H9 (cell line): ENCODE measurements at regions not wholly inside any gene's neighbourhood (a gene's known extent, or its start where the extent isn't known, plus 50 kb on each side); places are given as distances from the start of the nearest gene placed in this dataset.

ENCODE experiments used
- DNase-seq: peaks from one replicate; pipeline ENCODE4 v3.0.0-alpha.2; 2017
- H2AFZ ChIP-seq: one replicate; pipeline ENCODE4 v1.6.1; 2013; ENCODE audit warnings: mild to moderate bottlenecking, low read length, control low read depth, moderate library complexity
- H2AK5ac ChIP-seq: 2 replicates; pipeline ENCODE4 v1.6.1; 2013; ENCODE audit warnings: low read length, control low read depth, mixed read lengths; ENCODE audit not compliant: insufficient read length
- H2BK120ac ChIP-seq: one replicate; pipeline ENCODE4 v1.6.1; 2013; ENCODE audit warnings: low read depth, mild to moderate bottlenecking, low read length, control low read depth, inconsistent platforms; ENCODE audit not compliant: poor library complexity, severe bottlenecking
- H2BK12ac ChIP-seq: 2 replicates; pipeline ENCODE4 v1.6.1; 2013; ENCODE audit warnings: low read length, control low read depth, mixed read lengths, low read depth; ENCODE audit not compliant: insufficient read length
- H2BK15ac ChIP-seq: 2 replicates; pipeline ENCODE4 v1.6.1; 2013; ENCODE audit warnings: low read depth, low read length, control low read depth
- H2BK20ac ChIP-seq: one replicate; pipeline ENCODE4 v1.6.1; 2013; ENCODE audit warnings: low read depth, mild to moderate bottlenecking, low read length, control low read depth, inconsistent platforms; ENCODE audit not compliant: poor library complexity, severe bottlenecking
- H2BK5ac ChIP-seq: 2 replicates; pipeline ENCODE4 v1.6.1; 2013; ENCODE audit warnings: low read length, control low read depth, mixed read lengths; ENCODE audit not compliant: insufficient read length
- H3K14ac ChIP-seq: 2 replicates; pipeline ENCODE4 v1.6.1; 2013; ENCODE audit warnings: low read length, control low read depth; ENCODE audit not compliant: insufficient read depth
- H3K18ac ChIP-seq: 2 replicates; pipeline ENCODE4 v1.6.1; 2013; ENCODE audit warnings: low read depth, mild to moderate bottlenecking, mixed read lengths, low read length, control low read depth; ENCODE audit not compliant: insufficient read length
- H3K23ac ChIP-seq: 2 replicates; pipeline ENCODE4 v1.6.1; 2013; ENCODE audit warnings: low read length, control low read depth, mixed read lengths, low read depth; ENCODE audit not compliant: insufficient read length
- H3K23me2 ChIP-seq: 2 replicates; pipeline ENCODE4 v1.6.1; 2013; ENCODE audit warnings: low read depth, mild to moderate bottlenecking, mixed read lengths, low read length, control low read depth; ENCODE audit not compliant: insufficient read length, poor library complexity, severe bottlenecking
- H3K27ac ChIP-seq: 2 replicates; pipeline ENCODE4 v1.5.1; 2013; ENCODE audit warnings: low read length, control low read depth, mixed read lengths, low read depth; ENCODE audit not compliant: insufficient read length
- H3K27me3 ChIP-seq: 2 replicates; pipeline ENCODE4 v1.6.1; 2013; ENCODE audit warnings: low read length, control low read depth, inconsistent platforms; ENCODE audit not compliant: insufficient read depth
- H3K4ac ChIP-seq: 2 replicates; pipeline ENCODE4 v1.6.1; 2013; ENCODE audit warnings: low read depth, mild to moderate bottlenecking, control low read depth, inconsistent platforms, low read length, moderate library complexity
- H3K4me1 ChIP-seq: 2 replicates; pipeline ENCODE4 v1.6.1; 2013; ENCODE audit warnings: low read length, control low read depth, inconsistent platforms; ENCODE audit not compliant: insufficient read depth
- H3K4me2 ChIP-seq: 2 replicates; pipeline ENCODE4 v1.6.1; 2013; ENCODE audit warnings: low read length, control low read depth, mixed read lengths; ENCODE audit not compliant: insufficient read length, insufficient read depth
- H3K56ac ChIP-seq: 2 replicates; pipeline ENCODE4 v1.6.1; 2013; ENCODE audit warnings: low read depth, mild to moderate bottlenecking, mixed read lengths, low read length, control low read depth; ENCODE audit not compliant: insufficient read length
- H3K79me1 ChIP-seq: 2 replicates; pipeline ENCODE4 v1.6.1; 2013; ENCODE audit warnings: low read depth, mild to moderate bottlenecking, moderate library complexity, low read length, control low read depth, inconsistent platforms; ENCODE audit not compliant: insufficient read depth, poor library complexity, severe bottlenecking
- H3K79me2 ChIP-seq: 2 replicates; pipeline ENCODE4 v1.6.1; 2013; ENCODE audit warnings: low read length, control low read depth, inconsistent platforms; ENCODE audit not compliant: insufficient read depth
- H3K9ac ChIP-seq: 2 replicates; pipeline ENCODE4 v1.6.1; 2013; ENCODE audit warnings: low read length, control low read depth, mixed read lengths; ENCODE audit not compliant: insufficient read length; ENCODE audit errors: extremely low read depth
- H3K9me3 ChIP-seq: one replicate; pipeline ENCODE4 v1.6.1; 2013; ENCODE audit warnings: low read depth, low read length, inconsistent platforms; ENCODE audit not compliant: control insufficient read depth
- H3T11ph ChIP-seq: one replicate; pipeline ENCODE4 v1.6.1; 2013; ENCODE audit warnings: mild to moderate bottlenecking, low read length, control low read depth, inconsistent platforms
- H4K20me1 ChIP-seq: one replicate; pipeline ENCODE4 v1.6.1; 2013; ENCODE audit not compliant: control insufficient read depth, insufficient read length, insufficient read depth
- H4K5ac ChIP-seq: 2 replicates; pipeline ENCODE4 v1.6.1; 2013; ENCODE audit warnings: low read depth, mild to moderate bottlenecking, mixed read lengths, low read length, control low read depth; ENCODE audit not compliant: insufficient read length
- H4K8ac ChIP-seq: replicated peaks from 2 replicates; pipeline ENCODE4 v1.6.1; 2013; ENCODE audit warnings: low read length, control low read depth, mixed read lengths, low read depth; ENCODE audit not compliant: insufficient read length
- H4K91ac ChIP-seq: 2 replicates; pipeline ENCODE4 v1.6.1; 2013; ENCODE audit warnings: low read depth, mild to moderate bottlenecking, moderate library complexity, mixed read lengths, low read length, control low read depth; ENCODE audit not compliant: insufficient read length
- H3K27ac Mint-ChIP-seq, 3 experiments: 2 replicates in 2 of 3; 3 replicates in 1 of 3; pipeline ENCODE4 v1.8.0; 2020 to 2021; ENCODE audit warnings: mixed read lengths in 3 of 3, mild to moderate bottlenecking in 1 of 3, moderate library complexity in 1 of 3
- H3K27me3 Mint-ChIP-seq: 2 replicates; pipeline ENCODE4 v1.8.0; 2021; ENCODE audit warnings: low read depth, mild to moderate bottlenecking, moderate library complexity, mixed read lengths
- H3K36me3 Mint-ChIP-seq, 3 experiments: 2 replicates in 2 of 3; 3 replicates in 1 of 3; pipeline ENCODE4 v1.8.0; 2020 to 2021; ENCODE audit warnings: low read depth in 3 of 3, mixed read lengths in 3 of 3; ENCODE audit not compliant: insufficient read depth in 1 of 3
- H3K4me1 Mint-ChIP-seq, 2 experiments: 2 replicates each; pipeline ENCODE4 v1.8.0; 2020; ENCODE audit warnings: mixed read lengths in 2 of 2
- H3K4me3 Mint-ChIP-seq, 2 experiments: 2 replicates in 1 of 2; 3 replicates in 1 of 2; pipeline ENCODE4 v1.8.0; 2020 to 2021; ENCODE audit warnings: mild to moderate bottlenecking in 2 of 2, mixed read lengths in 2 of 2, moderate library complexity in 1 of 2
- H3K9me3 Mint-ChIP-seq, 2 experiments: 2 replicates in 1 of 2; 3 replicates in 1 of 2; pipeline ENCODE4 v1.8.0; 2020; ENCODE audit warnings: mild to moderate bottlenecking in 2 of 2, mixed read lengths in 2 of 2, moderate library complexity in 1 of 2
- WGBS: extraction: QIAGEN DNeasy Blood & Tissue Kit; methylation state at CpG from one replicate; pipeline ENCODE4 v1.1.7; 2013; ENCODE audit warnings: missing lambda C conversion rate, low lambda C conversion rate, mixed read lengths; ENCODE audit not compliant: insufficient read length; ENCODE audit errors: extremely low coverage; 5-methylcytosine and 5-hydroxymethylcytosine counted together
- TF ChIP-seq, protein P1 (sequence below): fragments of 200-600 bp; sonication (generic); conservative IDR thresholded peaks from 3 replicates; pipeline ENCODE4 v1.8.0; 2021; ENCODE audit warnings: antibody characterized with exemption, mild to moderate bottlenecking

DNA sequence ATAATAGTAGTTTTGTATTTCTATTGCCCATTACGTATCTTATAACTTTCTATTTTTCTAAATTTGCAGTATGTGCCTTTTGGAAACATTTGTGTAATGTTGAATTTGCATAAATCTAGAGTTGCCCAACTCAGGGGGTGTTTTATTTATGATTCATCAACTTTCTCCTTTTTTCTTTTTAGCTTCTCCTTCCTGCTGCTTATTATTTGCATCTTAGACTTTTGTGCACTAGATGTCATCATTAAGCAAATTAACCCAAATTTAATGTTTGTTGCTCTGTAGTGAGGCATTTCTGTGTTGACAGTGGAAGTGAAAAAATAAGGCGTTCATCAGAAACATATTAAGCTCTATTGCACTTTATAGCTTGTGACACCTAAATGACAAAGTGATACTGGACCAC lies 56.2 kb upstream of the ZBED5 start:
- H3K27me3 Mint-ChIP-seq: peaks cover 2% of the 10 kb centered on the region
- H3K23ac ChIP-seq: no peak overlapping the region
- H3K9me3 ChIP-seq: no peaks in the 10 kb centered on the region
- no peaks in the 10 kb centered on the region for H3K79me1 ChIP-seq
- H3K56ac ChIP-seq: no peak overlapping the region
- H2BK20ac ChIP-seq: no peak overlapping the region
- H2BK12ac ChIP-seq: no peak overlapping the region
- peaks cover 5% of the 10 kb centered on the region for H3K23me2 ChIP-seq
- no peak for DNase-seq
- H3K36me3 Mint-ChIP-seq: peaks cover 8 to 19% (median 9%) of the 10 kb centered on the region in 3 experiments; a peak in 6 of 7 replicates
- H4K5ac ChIP-seq: no peak overlapping the region
- H3K4me3 Mint-ChIP-seq: no peak overlapping the region
- no peak overlapping the region for H3K4ac ChIP-seq
- TF ChIP-seq, protein P1, sequence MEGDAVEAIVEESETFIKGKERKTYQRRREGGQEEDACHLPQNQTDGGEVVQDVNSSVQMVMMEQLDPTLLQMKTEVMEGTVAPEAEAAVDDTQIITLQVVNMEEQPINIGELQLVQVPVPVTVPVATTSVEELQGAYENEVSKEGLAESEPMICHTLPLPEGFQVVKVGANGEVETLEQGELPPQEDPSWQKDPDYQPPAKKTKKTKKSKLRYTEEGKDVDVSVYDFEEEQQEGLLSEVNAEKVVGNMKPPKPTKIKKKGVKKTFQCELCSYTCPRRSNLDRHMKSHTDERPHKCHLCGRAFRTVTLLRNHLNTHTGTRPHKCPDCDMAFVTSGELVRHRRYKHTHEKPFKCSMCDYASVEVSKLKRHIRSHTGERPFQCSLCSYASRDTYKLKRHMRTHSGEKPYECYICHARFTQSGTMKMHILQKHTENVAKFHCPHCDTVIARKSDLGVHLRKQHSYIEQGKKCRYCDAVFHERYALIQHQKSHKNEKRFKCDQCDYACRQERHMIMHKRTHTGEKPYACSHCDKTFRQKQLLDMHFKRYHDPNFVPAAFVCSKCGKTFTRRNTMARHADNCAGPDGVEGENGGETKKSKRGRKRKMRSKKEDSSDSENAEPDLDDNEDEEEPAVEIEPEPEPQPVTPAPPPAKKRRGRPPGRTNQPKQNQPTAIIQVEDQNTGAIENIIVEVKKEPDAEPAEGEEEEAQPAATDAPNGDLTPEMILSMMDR: no peak
- peaks cover 11 to 22% of the 10 kb centered on the region in 2 experiments for H3K4me1 Mint-ChIP-seq
- no peak overlapping the region for H3K9ac ChIP-seq
- no peak overlapping the region for H3K4me2 ChIP-seq
- H3K14ac ChIP-seq: no peak overlapping the region
- H3K18ac ChIP-seq: no peak overlapping the region
- H3T11ph ChIP-seq: no peak overlapping the region
- H4K91ac ChIP-seq: no peak overlapping the region
- no peaks in the 10 kb centered on the region for H4K20me1 ChIP-seq
- H3K9me3 Mint-ChIP-seq: peaks cover 12 to 25% of the 10 kb centered on the region in 2 experiments
- H3K27ac Mint-ChIP-seq: no peak overlapping the region
- H2AK5ac ChIP-seq: no peak overlapping the region
- no peak overlapping the region for H2BK5ac ChIP-seq
- H2BK120ac ChIP-seq: no peak overlapping the region
- no CpG with 5 or more reads among the region's 2 CpGs for WGBS
- H4K8ac ChIP-seq: no peak overlapping the region
- no peaks in the 10 kb centered on the region for H3K79me2 ChIP-seq
- peaks cover 18% of the 10 kb centered on the region for H3K4me1 ChIP-seq
- no peaks in the 10 kb centered on the region for H3K27me3 ChIP-seq
- no peak overlapping the region for H3K27ac ChIP-seq
- H2BK15ac ChIP-seq: no peak overlapping the region
- H2AFZ ChIP-seq: no peak overlapping the region
